GM23338 (cell line): ENCODE measurements at regions not wholly inside any gene's neighbourhood (a gene's known extent, or its start where the extent isn't known, plus 50 kb on each side); places are given as distances from the start of the nearest gene placed in this dataset.

Source experiments
- CTCF ChIP-seq, 2 experiments: fragments of 200-600 bp in 1 of 2; sonication (generic) in 1 of 2; conservative IDR thresholded peaks; 2 replicates each; pipeline versions ENCODE4 v1.5.1 to v1.6.1; 2016 to 2017; ENCODE audit warnings: antibody characterized with exemption in 2 of 2, low read depth in 2 of 2, mild to moderate bottlenecking in 2 of 2, moderate library complexity in 1 of 2
- POLR2AphosphoS5 ChIP-seq: IDR thresholded peaks from 2 replicates; pipeline ENCODE4 v1.6.1; 2016; ENCODE audit warnings: antibody characterized with exemption, low read depth

- no peak for TF ChIP-seq CTCF (conservative IDR thresholded peaks at IDR 0.05; ENCODE audit: low read depth in 2 of 2)
- no peak for TF ChIP-seq POLR2AphosphoS5
Observed at GRCh38 chr12:39239490-39240486, 203.1 kb downstream of the KIF21A start.
